ENCODE measurements at regions not wholly inside any gene's neighbourhood (a gene's known extent, or its start where the extent isn't known, plus 50 kb on each side); places are given as distances from the start of the nearest gene placed in this dataset.
A peak's percentile ranks its signal among the peaks of the same experiment; 100 is the strongest.

DNA sequence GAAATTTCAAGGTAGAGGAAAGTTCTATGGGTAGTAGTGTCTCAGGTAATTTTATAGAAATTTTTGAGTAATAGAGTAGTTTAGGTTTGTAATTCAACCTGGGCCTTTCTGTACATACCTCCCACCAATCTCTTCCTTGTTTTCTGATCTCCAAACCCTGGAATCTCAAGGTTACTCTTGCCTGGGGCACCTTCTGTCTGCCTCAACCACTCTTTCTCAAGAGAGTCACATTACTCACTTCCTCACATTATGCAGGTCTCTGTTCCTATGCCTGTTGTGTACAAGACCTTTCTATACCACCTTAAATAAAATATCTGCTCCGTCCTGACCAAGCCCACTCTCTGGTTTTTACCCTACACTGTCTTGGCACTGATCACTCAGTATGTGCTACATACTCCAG, 412.6 kb upstream of the CTNND2 start:
- H3K27ac ChIP-seq, result no peak overlapping the region
- TF ChIP-seq, protein P1, sequence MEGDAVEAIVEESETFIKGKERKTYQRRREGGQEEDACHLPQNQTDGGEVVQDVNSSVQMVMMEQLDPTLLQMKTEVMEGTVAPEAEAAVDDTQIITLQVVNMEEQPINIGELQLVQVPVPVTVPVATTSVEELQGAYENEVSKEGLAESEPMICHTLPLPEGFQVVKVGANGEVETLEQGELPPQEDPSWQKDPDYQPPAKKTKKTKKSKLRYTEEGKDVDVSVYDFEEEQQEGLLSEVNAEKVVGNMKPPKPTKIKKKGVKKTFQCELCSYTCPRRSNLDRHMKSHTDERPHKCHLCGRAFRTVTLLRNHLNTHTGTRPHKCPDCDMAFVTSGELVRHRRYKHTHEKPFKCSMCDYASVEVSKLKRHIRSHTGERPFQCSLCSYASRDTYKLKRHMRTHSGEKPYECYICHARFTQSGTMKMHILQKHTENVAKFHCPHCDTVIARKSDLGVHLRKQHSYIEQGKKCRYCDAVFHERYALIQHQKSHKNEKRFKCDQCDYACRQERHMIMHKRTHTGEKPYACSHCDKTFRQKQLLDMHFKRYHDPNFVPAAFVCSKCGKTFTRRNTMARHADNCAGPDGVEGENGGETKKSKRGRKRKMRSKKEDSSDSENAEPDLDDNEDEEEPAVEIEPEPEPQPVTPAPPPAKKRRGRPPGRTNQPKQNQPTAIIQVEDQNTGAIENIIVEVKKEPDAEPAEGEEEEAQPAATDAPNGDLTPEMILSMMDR (IDR thresholded peaks at IDR 0.05; ENCODE audit: low read depth, low read length), result no peak
- no peak for DNase-seq

DNA sequence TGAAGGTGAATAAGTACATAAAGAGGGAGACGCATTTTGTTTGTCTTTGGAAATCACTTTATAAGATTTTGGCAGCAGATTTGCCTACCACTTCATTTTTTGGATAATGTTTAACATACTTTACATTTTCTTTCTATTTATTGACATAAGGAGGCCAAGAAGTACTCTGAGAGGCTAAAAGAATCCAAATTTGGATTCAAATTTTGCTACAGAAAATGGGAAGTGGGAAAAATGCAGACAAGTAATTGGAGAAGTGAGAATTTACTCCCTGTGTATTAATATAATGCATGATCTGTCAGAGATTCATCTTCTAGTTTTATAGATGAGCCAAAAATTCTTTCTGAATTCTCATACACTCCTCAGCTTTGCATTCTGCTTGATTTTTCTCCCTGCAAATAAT, 411.2 kb upstream of the CTNND2 start:
- Histone ChIP-seq H3K27ac (no peak overlapping the region), H3K27me3 (ENCODE audit: insufficient read depth, low read depth, severe bottlenecking) (no peaks in the 10 kb centered on the region), H3K4me3 (ENCODE audit: low read depth, low read length) (no peak overlapping the region), H3K9me3 (ENCODE audit: severe bottlenecking) (no peaks in the 10 kb centered on the region), H3K36me3 (no peaks in the 10 kb centered on the region)
- no peak for DNase-seq
- TF ChIP-seq, protein P1 (IDR thresholded peaks at IDR 0.05; ENCODE audit: low read depth, low read length), result no peak

More for the DNA sequence above, 412.6 kb upstream of the CTNND2 start:
- Histone ChIP-seq H3K9me3 (ENCODE audit: severe bottlenecking) (no peaks in the 10 kb centered on the region), H3K36me3 (no peaks in the 10 kb centered on the region), H3K27me3 (ENCODE audit: insufficient read depth, low read depth, severe bottlenecking) (no peaks in the 10 kb centered on the region), H3K4me3 (ENCODE audit: low read depth, low read length) (no peak overlapping the region)

DNA sequence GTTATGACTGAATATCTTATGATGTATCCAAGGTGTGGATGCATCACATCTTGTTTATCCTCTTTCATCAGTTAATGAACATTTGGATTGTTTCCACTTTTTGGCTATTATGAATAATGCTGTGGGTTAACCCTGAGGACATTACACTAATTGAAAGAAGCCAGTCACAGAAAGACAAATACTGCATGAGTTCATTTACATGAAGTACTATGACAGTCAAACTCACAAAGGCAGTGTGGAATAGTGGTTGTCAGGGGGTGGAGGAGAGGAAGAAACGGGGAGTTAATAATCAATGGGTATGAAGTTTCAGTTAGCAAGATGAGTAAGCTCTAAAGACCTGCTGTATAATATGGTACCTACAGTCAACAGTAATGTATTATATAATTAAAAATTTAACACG, 409.4 kb upstream of the CTNND2 start:
- no peaks in the 10 kb centered on the region for H3K36me3 ChIP-seq
- TF ChIP-seq, protein P1 (IDR thresholded peaks at IDR 0.05; ENCODE audit: low read depth, low read length), result no peak
- no peaks in the 10 kb centered on the region for H3K9me3 ChIP-seq (ENCODE audit: severe bottlenecking)
- no peak overlapping the region for H3K4me3 ChIP-seq (ENCODE audit: low read depth, low read length)
- H3K27me3 ChIP-seq (ENCODE audit: insufficient read depth, low read depth, severe bottlenecking), result no peaks in the 10 kb centered on the region
- no peak overlapping the region for H3K27ac ChIP-seq
- no peak for DNase-seq

DNA sequence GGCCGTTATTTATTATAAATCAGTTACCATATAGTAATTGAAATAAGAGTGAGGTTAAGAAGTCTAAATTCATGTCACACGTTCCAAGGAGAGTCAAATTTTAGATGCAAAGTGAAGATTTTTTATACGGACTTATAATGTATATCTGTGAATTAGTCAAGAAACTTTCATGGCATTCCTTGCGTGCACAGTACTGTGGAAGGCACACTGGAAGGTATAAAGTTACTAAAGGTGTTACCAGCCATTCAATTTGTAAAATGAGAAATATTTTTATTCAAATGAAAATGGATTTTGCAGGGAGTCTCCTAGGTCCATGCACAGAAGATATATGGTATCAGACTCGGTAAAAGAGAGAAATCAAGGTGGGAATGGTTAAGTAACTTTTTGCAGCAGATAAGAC, 408.1 kb upstream of the CTNND2 start:
- Histone ChIP-seq H3K27me3 (ENCODE audit: insufficient read depth, low read depth, severe bottlenecking) (no peaks in the 10 kb centered on the region), H3K27ac (no peak overlapping the region), H3K36me3 (no peaks in the 10 kb centered on the region), H3K4me3 (ENCODE audit: low read depth, low read length) (no peak overlapping the region), H3K9me3 (ENCODE audit: severe bottlenecking) (no peaks in the 10 kb centered on the region)
- TF ChIP-seq, protein P1 (IDR thresholded peaks at IDR 0.05; ENCODE audit: low read depth, low read length), result no peak
- DNase-seq, result no peak

DNA sequence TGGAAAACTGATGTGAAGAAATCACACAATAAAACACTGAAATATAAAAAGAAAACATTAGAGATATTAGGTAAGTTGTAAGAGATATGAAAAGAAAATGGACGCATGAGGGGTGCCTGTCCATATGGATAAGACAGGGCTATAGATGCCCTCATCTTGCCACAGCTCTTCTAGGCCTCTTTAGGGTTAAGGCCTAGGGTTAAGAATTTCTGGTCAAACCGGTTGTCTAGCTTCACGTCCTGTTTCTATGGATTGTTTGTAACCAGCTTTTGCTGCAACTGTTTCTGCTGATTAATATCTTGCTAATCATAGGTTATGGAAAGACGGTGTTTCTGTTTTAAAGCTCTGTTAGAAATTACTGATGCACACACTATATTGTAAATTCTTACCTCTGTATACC, 389.9 kb upstream of the CTNND2 start:
- no peak overlapping the region for H3K27ac ChIP-seq
- peaks cover 3% of the 10 kb centered on the region for H3K9me3 ChIP-seq (ENCODE audit: severe bottlenecking)
- no peak for DNase-seq
- H3K27me3 ChIP-seq (ENCODE audit: insufficient read depth, low read depth, severe bottlenecking), result no peaks in the 10 kb centered on the region
- no peak overlapping the region for H3K4me3 ChIP-seq (ENCODE audit: low read depth, low read length)
- H3K36me3 ChIP-seq, result no peaks in the 10 kb centered on the region
- TF ChIP-seq, protein P1 (IDR thresholded peaks at IDR 0.05; ENCODE audit: low read depth, low read length), result no peak

DNA sequence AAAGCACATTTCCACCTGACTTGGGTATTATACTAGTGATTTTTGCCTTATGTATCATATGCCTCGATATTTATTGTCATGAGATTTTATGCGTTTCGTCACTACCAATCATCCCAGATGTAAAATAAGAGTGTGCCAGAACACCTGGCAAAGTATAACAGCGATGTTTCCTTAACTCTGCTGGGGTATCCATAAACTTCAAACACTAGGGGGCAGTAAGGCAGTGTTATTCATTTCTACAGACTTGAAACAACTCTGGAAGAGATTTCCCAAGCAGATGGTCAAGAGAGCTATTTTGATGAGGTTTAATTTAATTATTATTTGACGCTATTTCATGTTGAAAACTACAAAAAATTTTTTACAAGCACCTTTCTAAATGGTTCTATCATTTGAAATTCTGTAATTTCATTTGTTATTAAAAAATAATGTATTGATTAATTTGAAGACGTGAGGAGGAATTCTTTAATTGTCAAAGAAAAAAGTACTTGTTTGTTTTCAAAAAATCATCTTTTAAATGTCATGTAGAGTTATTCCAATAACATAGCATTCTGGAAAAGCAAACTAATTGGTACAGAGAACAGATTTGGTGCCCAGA, 388.5 kb upstream of the CTNND2 start:
- Histone ChIP-seq H3K27me3 (ENCODE audit: insufficient read depth, low read depth, severe bottlenecking) (no peaks in the 10 kb centered on the region), H3K9me3 (ENCODE audit: severe bottlenecking) (peaks cover 3% of the 10 kb centered on the region), H3K4me3 (ENCODE audit: low read depth, low read length) (no peak overlapping the region), H3K36me3 (no peaks in the 10 kb centered on the region), H3K27ac (no peak overlapping the region)
- TF ChIP-seq, protein P1 (IDR thresholded peaks at IDR 0.05; ENCODE audit: low read depth, low read length), result peak; percentile 41; the same call in 1 of the 2 replicates
- peak; percentile 23 for DNase-seq

Data from WERI-Rb-1 (cell line).